ENCODE measurements at regions not wholly inside any gene's neighbourhood (a gene's known extent, or its start where the extent isn't known, plus 50 kb on each side); places are given as distances from the start of the nearest gene placed in this dataset.

GRCh38 chr12:123041811-123042655 is 61.6 kb downstream of the ARL6IP4 start:
- DNase-seq (ENCODE audit: low spot score) = no peak
- FAIRE-seq = no peak

GRCh38 chr12:123041042-123041531 is 60.6 kb downstream of the ARL6IP4 start:
- DNase-seq (ENCODE audit: low spot score) (no peak), FAIRE-seq (no peak)

- FAIRE-seq = no peak
These were observed 59.6 kb downstream of the ARL6IP4 start for GRCh38 chr12:123040106-123040505.

GRCh38 chr12:123038966-123039365 is 58.5 kb downstream of the ARL6IP4 start:
- no peak for DNase-seq (ENCODE audit: low spot score)
- no peak for FAIRE-seq

More at GRCh38 chr12:123040106-123040505, 59.6 kb downstream of the ARL6IP4 start:
- no peak for DNase-seq (ENCODE audit: low spot score)

DNA sequence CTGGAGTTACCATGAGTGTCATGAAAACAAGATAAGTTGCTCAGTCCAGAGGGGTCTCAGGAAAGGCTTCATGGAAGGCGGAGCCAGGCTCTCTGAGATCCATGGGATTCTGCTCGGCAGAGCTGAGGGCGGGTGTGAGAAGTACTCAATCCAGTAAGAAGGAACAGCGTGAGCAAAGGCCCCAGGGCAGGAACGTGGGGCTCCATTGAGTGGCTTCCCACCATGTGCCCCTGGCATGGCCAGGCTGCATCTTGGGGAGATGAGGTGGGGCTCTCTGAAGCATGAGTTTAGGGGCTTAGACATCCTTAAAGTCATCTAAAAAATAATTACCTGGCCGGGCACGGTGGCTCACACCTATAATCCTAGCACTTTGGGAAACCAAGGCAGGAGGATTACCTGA is 58.0 kb downstream of the ARL6IP4 start:
- DNase-seq (ENCODE audit: low spot score) (no peak), FAIRE-seq (no peak)

- FAIRE-seq (no peak), DNase-seq (ENCODE audit: low spot score) (no peak)
These were observed 57.3 kb downstream of the ARL6IP4 start for GRCh38 chr12:123037791-123038190.

DNA sequence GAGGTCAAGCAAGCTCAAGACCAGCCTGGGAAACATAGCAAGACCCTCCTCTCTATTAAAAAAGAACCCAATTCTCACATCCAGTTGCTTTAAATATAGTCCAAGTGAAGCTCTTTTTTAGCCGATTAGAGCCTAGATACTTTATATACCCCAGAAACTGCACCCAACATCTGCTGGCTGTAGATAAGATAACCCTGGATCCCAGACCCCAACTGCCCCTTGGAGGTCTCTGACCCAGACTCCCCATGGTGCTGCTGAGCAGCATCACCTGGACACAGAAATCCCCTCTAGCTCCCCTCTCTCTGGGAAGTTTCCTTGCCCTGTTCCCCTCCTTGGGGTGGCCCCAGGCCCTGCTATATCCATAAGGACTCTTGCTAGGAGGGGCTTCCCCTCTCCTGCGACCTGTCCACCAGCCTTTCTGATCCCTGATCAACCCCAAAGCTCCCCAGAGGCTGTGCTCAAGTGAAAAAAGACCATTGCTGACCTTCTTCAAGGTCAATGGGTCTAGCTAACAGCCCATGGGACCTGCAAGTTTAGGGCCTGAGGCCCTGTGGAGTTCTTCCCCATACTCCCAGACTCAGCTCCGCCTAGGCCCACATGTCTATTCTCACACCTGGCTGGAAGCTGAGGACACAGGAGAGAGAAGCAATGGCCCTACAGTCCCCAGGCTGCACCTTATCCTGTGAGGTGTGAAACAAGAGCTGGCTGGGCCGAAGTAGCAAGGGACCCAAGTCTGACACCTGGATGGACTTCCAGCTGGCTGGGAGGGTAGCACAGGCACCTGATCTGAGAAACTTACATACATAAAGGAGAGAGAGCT is 56.2 kb downstream of the ARL6IP4 start:
- FAIRE-seq (no peak), DNase-seq (ENCODE audit: low spot score) (no peak)

- DNase-seq (ENCODE audit: low spot score) = no peak
- FAIRE-seq = no peak
These were observed 55.4 kb downstream of the ARL6IP4 start for GRCh38 chr12:123035841-123036240.

DNA sequence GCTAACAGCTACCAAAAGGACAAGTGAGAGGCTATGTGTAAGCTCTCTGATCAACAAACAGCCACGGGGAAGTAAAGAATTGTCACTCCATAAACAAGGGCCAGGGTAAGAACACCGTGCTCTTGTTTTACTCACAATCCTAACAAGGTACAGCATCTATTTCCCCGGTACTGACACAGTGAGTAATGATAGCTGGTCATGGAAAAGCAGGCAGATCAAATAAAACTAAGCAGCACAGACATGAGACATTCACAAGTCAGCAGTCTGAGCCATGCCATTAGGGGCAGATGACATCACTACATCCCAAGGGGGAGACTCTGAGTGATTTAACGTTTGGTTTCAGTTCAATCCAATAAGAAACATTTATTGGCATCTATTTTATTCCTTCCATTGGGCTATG is 54.4 kb downstream of the ARL6IP4 start:
- peak; percentile 24 for DNase-seq (ENCODE audit: low spot score)

DNA sequence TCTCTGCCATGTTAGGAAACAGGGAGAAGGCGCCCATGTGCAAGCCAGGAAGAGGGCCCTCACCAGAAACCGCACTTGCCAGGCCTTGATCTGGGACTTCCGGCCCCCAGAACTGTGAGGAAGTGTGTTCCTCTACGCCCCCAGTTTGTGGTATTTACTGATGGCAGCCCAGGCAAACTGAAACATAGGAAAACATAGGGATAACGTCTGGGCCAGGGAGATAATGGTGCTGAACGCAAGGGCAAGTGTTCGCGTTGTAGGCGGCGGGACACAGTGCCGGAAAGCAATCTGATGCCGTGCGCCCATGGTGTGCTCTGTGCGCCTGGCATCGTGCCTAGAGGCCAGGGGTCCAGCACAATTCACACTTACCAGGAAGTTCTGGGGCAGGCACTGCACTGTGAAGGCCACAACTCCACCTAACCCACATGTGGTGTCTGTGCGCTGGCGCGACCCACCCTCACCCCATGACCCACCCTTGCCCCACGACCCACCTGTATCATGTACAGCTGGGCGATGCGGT is 53.6 kb downstream of the ARL6IP4 start:
- no peak for DNase-seq (ENCODE audit: low spot score)
- no peak for FAIRE-seq

More for the DNA sequence above, 54.4 kb downstream of the ARL6IP4 start:
- FAIRE-seq = no peak

GRCh38 chr12:123033392-123034021 is 53.0 kb downstream of the ARL6IP4 start:
- no peak for FAIRE-seq

GRCh38 chr12:123032736-123033391 is 52.4 kb downstream of the ARL6IP4 start:
- FAIRE-seq = no peak
- DNase-seq (ENCODE audit: low spot score) = no peak

More at GRCh38 chr12:123033392-123034021, 53.0 kb downstream of the ARL6IP4 start:
- no peak for DNase-seq (ENCODE audit: low spot score)
